Liver (tissue), 3 donors: ENCODE measurements at regions not wholly inside any gene's neighbourhood (a gene's known extent, or its start where the extent isn't known, plus 50 kb on each side); places are given as distances from the start of the nearest gene placed in this dataset.

Experiments
- EGR1 ChIP-seq, 2 donors: IDR thresholded peaks; 2 replicates each; pipeline ENCODE4 v1.6.1; 2016 to 2018; ENCODE audit warnings: antibody characterized with exemption in 2 of 2, low read depth in 2 of 2
- NR2F2 ChIP-seq: IDR thresholded peaks from 2 replicates; pipeline ENCODE4 v1.6.1; 2016; ENCODE audit warnings: antibody characterized with exemption
- RAD21 ChIP-seq, 2 donors: IDR thresholded peaks; 2 replicates each; pipeline ENCODE4 v1.6.1; 2016; ENCODE audit warnings: antibody characterized with exemption in 2 of 2, mild to moderate bottlenecking in 2 of 2
- REST ChIP-seq: IDR thresholded peaks from 2 replicates; pipeline ENCODE4 v1.6.1; 2016; ENCODE audit warnings: antibody characterized with exemption, mild to moderate bottlenecking
- RXRA ChIP-seq, 2 donors: IDR thresholded peaks; 2 replicates each; pipeline ENCODE4 v1.6.1; 2017 to 2018; ENCODE audit warnings: antibody characterized with exemption in 2 of 2, mild to moderate bottlenecking in 1 of 2
- SP1 ChIP-seq: IDR thresholded peaks from 2 replicates; pipeline ENCODE4 v1.6.1; 2018; ENCODE audit warnings: antibody characterized with exemption, mild to moderate bottlenecking
- TAF1 ChIP-seq: conservative IDR thresholded peaks from 2 replicates; pipeline ENCODE4 v1.6.1; 2016; ENCODE audit warnings: antibody characterized with exemption, mild to moderate bottlenecking
- YY1 ChIP-seq: IDR thresholded peaks from 2 replicates; pipeline ENCODE4 v1.6.1; 2016; ENCODE audit warnings: antibody characterized with exemption, mild to moderate bottlenecking
- ZBTB33 ChIP-seq: IDR thresholded peaks from 2 replicates; pipeline ENCODE4 v1.6.1; 2016; ENCODE audit warnings: antibody characterized with exemption
- TF ChIP-seq, protein P1 (sequence below): fragments of 150-350 bp; IDR thresholded peaks from 2 replicates; pipeline ENCODE4 v1.5.1; 2017; ENCODE audit warnings: improper control_type of control experiment, low read depth, low read length; ENCODE audit not compliant: missing input control
- TF ChIP-seq, protein P2 (sequence below): IDR thresholded peaks from 2 replicates; pipeline ENCODE4 v1.6.1; 2016; ENCODE audit warnings: antibody characterized with exemption
- TF ChIP-seq, protein P3 (sequence below): IDR thresholded peaks from 2 replicates; pipeline ENCODE4 v1.6.1; 2016; ENCODE audit warnings: antibody characterized with exemption
- donor health status: healthy.
- donor health status: healthy.

DNA sequence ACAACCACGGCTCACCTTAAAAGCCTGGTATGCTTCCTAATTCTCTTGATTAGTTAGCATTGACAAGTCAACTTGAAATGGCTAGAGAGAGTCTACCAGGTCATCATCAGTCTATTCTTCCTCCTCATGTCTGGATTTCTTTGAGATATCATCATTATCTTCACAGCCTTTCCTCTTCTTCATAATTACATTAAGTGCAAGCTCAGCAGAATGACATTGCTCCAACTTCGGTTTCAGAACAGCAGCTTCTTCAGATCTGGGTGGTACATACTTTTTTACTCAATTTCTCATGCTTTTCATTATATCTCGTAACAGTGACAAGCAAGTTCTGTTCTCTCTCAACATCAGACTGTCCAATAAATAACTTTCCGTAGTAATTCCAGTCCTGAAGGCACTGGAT, 337.5 kb upstream of the TENM3 start:
- TF ChIP-seq, protein P1, sequence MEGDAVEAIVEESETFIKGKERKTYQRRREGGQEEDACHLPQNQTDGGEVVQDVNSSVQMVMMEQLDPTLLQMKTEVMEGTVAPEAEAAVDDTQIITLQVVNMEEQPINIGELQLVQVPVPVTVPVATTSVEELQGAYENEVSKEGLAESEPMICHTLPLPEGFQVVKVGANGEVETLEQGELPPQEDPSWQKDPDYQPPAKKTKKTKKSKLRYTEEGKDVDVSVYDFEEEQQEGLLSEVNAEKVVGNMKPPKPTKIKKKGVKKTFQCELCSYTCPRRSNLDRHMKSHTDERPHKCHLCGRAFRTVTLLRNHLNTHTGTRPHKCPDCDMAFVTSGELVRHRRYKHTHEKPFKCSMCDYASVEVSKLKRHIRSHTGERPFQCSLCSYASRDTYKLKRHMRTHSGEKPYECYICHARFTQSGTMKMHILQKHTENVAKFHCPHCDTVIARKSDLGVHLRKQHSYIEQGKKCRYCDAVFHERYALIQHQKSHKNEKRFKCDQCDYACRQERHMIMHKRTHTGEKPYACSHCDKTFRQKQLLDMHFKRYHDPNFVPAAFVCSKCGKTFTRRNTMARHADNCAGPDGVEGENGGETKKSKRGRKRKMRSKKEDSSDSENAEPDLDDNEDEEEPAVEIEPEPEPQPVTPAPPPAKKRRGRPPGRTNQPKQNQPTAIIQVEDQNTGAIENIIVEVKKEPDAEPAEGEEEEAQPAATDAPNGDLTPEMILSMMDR = no peak
- no peak for TF ChIP-seq RAD21 (IDR thresholded peaks at IDR 0.05)
- TF ChIP-seq, protein P2, sequence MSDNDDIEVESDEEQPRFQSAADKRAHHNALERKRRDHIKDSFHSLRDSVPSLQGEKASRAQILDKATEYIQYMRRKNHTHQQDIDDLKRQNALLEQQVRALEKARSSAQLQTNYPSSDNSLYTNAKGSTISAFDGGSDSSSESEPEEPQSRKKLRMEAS = no peak
- no peak for TF ChIP-seq RXRA (IDR thresholded peaks at IDR 0.05)
- no peak for TF ChIP-seq SP1
- no peak for TF ChIP-seq YY1
- TF ChIP-seq ZBTB33 = no peak
- no peak for TF ChIP-seq TAF1
- TF ChIP-seq REST = no peak
- no peak for TF ChIP-seq NR2F2
- no peak for TF ChIP-seq EGR1 (IDR thresholded peaks at IDR 0.05; ENCODE audit: low read depth in 2 of 2)
- TF ChIP-seq, protein P3, sequence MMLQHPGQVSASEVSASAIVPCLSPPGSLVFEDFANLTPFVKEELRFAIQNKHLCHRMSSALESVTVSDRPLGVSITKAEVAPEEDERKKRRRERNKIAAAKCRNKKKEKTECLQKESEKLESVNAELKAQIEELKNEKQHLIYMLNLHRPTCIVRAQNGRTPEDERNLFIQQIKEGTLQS = no peak
